ENCODE measurements at regions not wholly inside any gene's neighbourhood (a gene's known extent, or its start where the extent isn't known, plus 50 kb on each side); places are given as distances from the start of the nearest gene placed in this dataset.

DNA sequence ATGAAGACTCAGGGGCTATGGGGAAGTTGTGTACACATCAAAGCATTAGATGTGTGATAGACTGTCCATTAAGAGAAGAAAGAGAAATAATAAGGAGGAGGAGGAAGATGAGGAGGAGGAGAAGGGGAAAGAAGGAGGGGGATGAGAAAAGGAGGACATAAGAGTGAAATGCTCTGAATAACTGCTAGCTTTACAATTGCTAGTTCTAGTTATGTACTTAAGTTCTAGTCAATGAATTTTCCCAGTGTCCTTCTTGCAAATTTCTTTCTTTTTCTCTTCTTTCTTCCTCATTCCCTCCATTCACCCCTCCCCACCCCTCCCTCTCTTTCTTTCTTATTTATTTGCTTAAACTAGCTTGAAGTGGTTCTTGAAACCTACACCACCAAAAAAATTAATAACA lies 534.9 kb upstream of the GRAMD2B start:
- no peak overlapping the region for H3K27ac ChIP-seq
- no peaks in the 10 kb centered on the region for H3K36me3 ChIP-seq (replicated peaks in 1 of 2)
- no peaks in the 10 kb centered on the region for H3K9me3 ChIP-seq (replicated peaks in 1 of 3)
- no peak overlapping the region for H3K4me3 ChIP-seq
- no peaks in the 10 kb centered on the region for H3K4me1 ChIP-seq (replicated peaks in 1 of 2)
- no peaks in the 10 kb centered on the region for H3K27me3 ChIP-seq
- intact Hi-C loops (cut with DNase I) = no loop called here
- DNase-seq = no peak
- TF ChIP-seq, protein P1, sequence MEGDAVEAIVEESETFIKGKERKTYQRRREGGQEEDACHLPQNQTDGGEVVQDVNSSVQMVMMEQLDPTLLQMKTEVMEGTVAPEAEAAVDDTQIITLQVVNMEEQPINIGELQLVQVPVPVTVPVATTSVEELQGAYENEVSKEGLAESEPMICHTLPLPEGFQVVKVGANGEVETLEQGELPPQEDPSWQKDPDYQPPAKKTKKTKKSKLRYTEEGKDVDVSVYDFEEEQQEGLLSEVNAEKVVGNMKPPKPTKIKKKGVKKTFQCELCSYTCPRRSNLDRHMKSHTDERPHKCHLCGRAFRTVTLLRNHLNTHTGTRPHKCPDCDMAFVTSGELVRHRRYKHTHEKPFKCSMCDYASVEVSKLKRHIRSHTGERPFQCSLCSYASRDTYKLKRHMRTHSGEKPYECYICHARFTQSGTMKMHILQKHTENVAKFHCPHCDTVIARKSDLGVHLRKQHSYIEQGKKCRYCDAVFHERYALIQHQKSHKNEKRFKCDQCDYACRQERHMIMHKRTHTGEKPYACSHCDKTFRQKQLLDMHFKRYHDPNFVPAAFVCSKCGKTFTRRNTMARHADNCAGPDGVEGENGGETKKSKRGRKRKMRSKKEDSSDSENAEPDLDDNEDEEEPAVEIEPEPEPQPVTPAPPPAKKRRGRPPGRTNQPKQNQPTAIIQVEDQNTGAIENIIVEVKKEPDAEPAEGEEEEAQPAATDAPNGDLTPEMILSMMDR (IDR thresholded peaks at IDR 0.05) = no peak
- no peak for TF ChIP-seq POLR2A (IDR thresholded peaks at IDR 0.05)

DNA sequence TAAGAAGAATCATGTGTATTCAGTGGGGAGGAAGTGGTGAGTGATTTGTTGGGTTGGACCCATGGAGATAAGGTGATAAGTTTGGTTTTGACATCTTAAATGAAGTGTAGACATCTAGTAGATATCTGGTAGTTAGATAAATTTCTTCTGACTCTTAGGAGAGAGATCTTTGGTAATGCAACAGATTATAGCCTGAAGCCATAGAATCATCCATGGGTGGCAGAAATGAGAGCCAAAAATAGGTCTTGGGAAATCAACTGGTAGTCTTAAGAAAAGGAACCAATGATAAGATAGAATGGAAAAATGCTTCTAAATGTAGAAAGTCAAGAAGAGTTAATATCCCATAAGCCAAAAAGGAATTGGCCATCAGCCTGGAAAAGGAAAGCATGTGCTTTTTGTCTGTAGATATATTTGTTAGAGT lies 532.7 kb upstream of the GRAMD2B start:
- no peak for TF ChIP-seq POLR2A (IDR thresholded peaks at IDR 0.05)
- TF ChIP-seq, protein P1 (IDR thresholded peaks at IDR 0.05) = no peak
- H3K4me3 ChIP-seq = no peak overlapping the region
- no peaks in the 10 kb centered on the region for H3K4me1 ChIP-seq (replicated peaks in 1 of 2)
- no peaks in the 10 kb centered on the region for H3K9me3 ChIP-seq (replicated peaks in 1 of 3)
- no peaks in the 10 kb centered on the region for H3K36me3 ChIP-seq (replicated peaks in 1 of 2)
- no peak for DNase-seq
- no peaks in the 10 kb centered on the region for H3K27me3 ChIP-seq
- no peak overlapping the region for H3K27ac ChIP-seq
- intact Hi-C loops (cut with DNase I) = no loop called here

DNA sequence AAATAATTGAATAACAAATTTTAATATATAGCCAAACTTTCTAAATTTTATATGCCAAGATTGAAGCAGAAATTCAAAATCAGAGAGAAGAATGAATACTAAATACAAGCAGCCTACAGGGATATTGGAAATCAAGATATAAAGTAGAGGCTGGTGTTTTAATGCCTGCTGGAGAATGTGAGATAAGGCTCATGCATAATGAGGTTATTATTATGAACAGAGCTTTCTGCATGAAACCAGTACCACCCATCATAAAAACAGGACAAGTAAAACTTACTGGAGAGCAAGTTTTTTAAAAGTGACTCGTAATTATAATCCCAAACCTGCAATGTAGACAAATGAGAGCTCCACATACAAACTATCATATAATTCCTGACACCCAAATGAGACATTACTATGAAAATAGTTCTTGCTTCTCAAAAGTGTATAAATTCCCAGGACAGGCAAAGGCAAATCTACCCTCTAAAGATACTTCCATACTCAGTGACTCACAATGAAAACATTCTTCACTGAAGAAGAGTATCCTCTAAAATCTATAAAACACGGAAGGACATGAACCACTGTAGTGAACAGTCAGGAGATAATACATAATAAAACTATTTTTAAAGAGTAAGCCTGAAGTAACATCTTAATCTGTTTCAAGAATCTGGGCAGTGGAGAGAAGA lies 532.0 kb upstream of the GRAMD2B start:
- intact Hi-C loops (cut with DNase I) = no loop called here
- H3K4me3 ChIP-seq = no peak overlapping the region
- H3K9me3 ChIP-seq (replicated peaks in 1 of 3) = no peaks in the 10 kb centered on the region
- no peaks in the 10 kb centered on the region for H3K27me3 ChIP-seq
- TF ChIP-seq, protein P1 (IDR thresholded peaks at IDR 0.05) = no peak
- no peak for TF ChIP-seq POLR2A (IDR thresholded peaks at IDR 0.05)
- WGBS, 4 donors = 52 to 70% (median 60%) methylated on average over 2 of the region's 2 CpGs
- H3K36me3 ChIP-seq (replicated peaks in 1 of 2) = no peaks in the 10 kb centered on the region
- H3K27ac ChIP-seq = no peak overlapping the region
- no peaks in the 10 kb centered on the region for H3K4me1 ChIP-seq (replicated peaks in 1 of 2)
- no peak for DNase-seq

DNA sequence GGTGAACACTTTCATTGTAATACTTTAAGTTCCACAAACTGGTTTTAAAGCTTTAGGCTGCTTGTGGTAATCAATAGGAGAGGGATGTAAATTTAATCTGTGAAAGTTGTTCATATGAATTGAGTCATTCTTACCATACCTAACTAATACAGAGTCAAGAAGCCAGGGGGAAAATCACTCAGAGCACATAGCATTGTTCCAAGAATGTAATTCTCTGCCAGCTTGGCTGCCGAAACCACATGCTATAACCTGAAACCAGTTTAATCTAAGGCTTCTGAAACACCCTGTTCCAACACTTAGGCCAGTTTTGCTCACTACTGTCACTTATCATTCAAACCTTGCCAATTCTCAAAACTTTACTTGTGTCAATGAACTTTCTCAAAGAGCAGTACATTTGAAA lies 528.8 kb upstream of the GRAMD2B start:
- Histone ChIP-seq H3K27me3 (no peaks in the 10 kb centered on the region), H3K27ac (no peak overlapping the region), H3K4me1 (replicated peaks in 1 of 2) (no peaks in the 10 kb centered on the region), H3K4me3 (no peak overlapping the region), H3K36me3 (replicated peaks in 1 of 2) (no peaks in the 10 kb centered on the region), H3K9me3 (replicated peaks in 1 of 3) (no peaks in the 10 kb centered on the region)
- intact Hi-C loops (cut with DNase I) = no loop called here
- TF ChIP-seq, protein P1 (IDR thresholded peaks at IDR 0.05) = no peak
- no peak for TF ChIP-seq POLR2A (IDR thresholded peaks at IDR 0.05)
- no peak for DNase-seq
- WGBS, 4 donors = 79 to 87% (median 85%) methylated on average over 1 of the region's 1 CpG
